Femur (tissue), 1 donor: ENCODE measurements at regions not wholly inside any gene's neighbourhood (a gene's known extent, or its start where the extent isn't known, plus 50 kb on each side); places are given as distances from the start of the nearest gene placed in this dataset.
A peak's percentile ranks its signal among the peaks of the same experiment; 100 is the strongest.
"Not testable (repeated sequence)": the region's sequence is repeated elsewhere in the genome, so short reads cannot be mapped to it uniquely, and the experiment has no call there.

Experiments
- DNase-seq: peaks from one replicate; pipeline ENCODE4 v3.0.0-alpha.2; 2017

DNA sequence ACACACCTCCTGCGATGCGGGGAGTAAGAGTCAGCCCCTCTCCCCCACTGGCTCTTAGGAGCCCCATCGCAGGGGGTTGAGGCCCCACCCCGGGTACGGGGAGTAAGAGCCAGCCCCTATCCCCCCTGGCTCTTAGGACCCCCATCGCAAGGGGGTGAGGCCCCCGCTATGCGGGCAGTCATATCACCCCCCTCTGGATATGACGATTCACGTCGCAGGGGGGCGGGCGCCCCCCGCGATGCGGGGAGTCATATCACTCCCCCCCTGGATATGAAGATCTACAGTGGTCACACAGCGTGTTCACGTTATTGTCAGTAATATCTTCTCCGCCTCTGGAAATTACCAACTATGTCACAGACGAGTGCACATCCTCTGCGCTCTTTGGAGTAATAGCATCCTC lies 61.1 kb downstream of the DEFB131A start:
- DNase-seq: not testable (repeated sequence)

DNA sequence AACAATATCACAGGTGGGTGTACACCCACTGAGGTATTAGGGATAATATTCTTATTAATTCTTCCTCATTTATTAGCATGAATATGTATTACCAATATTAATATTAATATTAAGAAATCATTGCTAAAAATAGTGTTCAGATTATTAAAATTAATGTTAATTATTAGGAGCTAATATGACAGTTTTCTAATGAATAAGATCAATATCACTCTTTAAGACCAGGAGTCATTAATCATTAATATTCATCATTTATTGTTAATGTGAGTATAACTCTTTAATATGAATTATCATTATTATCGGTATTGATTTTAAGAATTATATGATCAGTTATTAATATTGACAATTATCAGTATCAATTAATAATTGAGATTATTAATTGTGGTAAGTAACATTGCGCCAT lies 62.5 kb downstream of the DEFB131A start:
- DNase-seq: not testable (repeated sequence)

DNA sequence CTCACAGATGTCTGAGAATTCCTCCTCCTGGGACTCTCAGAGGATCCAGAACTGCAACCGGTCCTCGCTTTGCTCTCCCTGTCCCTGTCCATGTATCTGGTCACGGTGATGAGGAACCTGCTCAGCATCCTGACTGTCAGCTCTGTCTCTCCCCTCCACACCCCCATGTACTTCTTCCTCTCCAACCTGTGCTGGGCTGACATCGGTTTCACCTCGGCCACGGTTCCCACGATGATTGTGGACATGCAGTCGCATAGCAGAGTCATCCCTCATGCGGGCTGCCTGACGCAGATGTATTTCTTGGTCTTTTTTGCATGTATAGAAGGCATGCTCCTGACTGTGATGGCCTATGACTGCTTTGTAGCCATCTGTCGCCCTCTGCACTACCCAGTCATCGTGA lies 68.7 kb downstream of the DEFB131A start:
- not testable (repeated sequence) for DNase-seq

DNA sequence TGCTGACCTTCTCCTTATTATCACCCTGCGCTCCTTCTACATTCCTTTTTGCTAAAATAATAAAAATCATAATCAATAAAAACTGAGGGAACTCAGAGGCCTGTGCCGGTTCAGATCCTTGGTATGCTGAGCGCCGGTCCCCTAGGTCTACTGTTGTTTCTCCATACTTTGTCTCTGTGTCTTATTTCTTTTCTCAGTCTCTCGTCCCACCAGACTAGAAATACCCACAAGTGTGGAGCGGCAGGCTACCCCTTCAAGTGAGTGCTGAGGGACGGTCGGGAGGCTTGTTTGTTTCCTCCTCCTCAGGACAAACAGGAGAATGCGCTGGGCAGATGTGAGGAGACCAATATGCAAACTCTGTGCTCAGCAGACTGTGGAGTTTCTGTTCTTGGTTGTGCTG lies 75.4 kb downstream of the DEFB131A start:
- DNase-seq: not testable (repeated sequence)

DNA sequence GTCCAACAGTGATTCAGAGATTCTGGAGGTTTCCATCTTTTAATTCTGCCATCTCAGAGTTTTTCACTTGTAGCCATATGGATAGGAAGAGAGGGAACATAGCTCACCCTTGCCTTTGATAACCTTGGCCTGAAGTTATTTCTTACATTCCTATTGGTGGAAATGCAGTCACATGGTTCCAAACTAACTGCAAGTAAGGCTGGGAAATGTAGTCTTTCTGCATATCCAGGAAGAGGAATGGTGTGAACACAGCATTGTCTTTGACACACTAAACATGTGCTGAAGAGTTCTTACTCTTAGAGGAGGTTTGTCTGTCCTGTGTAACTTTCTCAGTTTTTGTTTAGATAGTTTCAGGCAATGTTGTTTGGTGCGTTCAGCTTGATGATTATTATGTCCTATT lies 78.7 kb downstream of the DEFB131A start:
- not testable (repeated sequence) for DNase-seq

DNA sequence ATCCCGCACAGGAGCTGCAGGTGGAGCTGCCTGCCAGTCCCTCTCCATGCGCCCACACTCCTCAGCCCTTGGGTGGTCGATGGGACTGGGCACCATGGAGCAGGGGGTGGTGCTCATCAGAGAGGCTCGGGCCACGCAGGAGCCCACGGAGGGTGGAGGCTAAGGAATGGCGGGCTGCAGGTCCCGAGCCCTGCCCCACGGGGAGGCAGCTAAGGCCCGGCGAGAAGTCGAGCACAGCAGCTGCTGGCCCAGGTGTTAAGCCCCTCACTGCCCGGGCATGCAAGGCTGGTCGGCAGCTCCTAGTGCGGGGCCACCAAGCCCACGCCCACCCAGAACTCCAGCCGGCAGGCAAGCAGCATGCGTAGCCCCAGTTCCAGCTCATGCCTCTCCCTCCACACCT lies 80.2 kb downstream of the DEFB131A start:
- DNase-seq: not testable (repeated sequence)

DNA sequence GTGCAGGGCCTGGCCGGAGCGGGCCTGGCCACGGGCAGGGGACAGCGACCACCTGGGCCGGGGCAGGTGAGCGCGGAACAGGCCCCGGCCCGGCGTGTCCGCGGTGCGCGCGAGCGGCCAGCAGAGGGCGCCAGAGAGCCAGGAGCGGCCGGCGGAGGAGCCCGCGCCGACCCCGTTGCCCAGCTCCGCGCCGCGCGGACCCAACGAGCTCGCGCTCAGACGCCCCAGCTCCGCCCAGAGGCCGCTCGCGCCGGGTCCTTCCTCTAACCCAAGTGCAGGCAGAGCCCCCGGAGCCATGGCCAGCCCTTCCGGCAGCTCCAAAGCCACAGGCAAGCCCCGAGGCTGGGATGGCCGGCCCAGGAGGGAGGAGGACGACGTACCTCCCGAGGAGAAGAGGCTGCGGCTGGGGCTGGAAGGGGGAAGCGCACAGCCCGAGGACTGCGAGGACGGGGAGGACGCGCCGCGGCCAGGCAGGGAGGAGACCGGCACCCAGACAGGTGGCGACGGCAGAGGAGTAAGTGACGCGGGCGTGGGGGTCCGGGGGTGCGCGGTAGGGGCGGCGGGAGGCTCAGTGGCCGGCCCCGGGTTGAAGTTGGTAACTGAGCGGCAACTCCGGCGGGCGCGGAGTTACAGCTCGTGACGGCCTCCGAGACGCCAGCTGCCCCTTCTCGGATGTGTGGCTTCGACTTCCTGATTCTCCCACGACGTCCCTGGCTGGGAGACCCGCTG lies 88.1 kb downstream of the DEFB131A start:
- peak; percentile 88 for DNase-seq

DNA sequence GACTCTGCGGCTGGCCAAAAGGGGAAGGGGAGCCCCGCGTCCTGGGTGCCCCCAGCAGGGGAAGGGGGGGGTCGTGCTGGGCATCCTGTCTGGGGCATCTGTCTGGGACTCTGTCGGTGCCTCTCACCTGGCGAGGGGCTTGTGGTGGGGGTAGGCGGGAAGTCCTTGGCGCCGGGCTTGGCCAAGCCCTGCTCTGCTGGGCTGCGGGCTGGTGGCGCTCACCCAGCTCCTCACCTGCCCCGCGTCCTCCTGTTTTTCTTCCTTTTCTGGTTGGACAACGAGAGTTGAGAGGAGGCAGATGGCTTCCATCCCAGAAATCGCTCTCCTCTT lies 88.6 kb downstream of the DEFB131A start:
- DNase-seq: not testable (repeated sequence)

DNA sequence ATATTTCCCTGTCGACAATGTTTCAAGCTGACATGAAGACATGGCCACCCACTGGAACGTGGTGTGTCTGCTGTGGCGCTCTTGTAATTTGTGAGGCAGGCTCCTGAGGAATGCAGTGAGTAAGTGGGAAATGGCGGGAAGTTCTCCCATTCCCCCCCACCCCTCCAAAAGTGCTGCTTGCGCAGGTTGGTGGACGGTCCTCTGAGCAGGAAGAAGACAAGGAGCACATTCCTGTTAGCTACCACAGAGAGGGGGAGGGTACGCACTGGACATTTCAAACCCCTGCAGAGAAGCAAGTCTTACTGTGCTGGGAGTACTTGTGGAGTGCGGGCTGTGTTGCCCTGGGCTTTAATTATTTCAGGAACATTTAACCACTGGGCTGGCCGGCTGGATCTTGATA lies 92.9 kb downstream of the DEFB131A start:
- DNase-seq: not testable (repeated sequence)

DNA sequence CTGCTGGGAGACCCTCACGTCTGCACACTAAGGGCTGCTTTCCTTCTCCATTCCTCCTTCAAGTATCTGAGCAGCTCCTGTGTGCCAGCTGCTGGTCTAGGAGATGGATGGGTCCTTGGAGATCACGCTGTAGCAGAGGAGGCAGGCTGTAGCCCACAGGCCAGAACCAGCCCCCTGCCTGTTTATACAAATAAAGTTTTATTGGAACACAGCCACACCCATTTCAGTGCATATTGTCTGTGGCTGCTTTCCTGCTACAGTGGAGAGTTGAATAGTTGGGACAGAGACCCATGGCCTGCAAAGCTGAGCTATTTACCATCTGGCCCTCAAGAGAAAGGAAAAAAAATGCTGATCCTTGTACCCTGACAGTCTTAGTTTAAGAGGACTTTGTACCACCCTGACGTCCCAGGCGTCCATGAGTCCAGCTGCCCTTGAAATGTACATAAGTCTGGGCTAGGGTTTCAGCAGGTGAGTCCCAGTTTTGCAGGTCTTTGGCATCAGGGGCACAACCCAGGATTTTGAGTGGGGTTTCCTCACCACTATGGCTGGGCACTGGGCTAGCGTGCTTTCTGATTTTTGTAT lies 95.8 kb downstream of the DEFB131A start:
- not testable (repeated sequence) for DNase-seq

DNA sequence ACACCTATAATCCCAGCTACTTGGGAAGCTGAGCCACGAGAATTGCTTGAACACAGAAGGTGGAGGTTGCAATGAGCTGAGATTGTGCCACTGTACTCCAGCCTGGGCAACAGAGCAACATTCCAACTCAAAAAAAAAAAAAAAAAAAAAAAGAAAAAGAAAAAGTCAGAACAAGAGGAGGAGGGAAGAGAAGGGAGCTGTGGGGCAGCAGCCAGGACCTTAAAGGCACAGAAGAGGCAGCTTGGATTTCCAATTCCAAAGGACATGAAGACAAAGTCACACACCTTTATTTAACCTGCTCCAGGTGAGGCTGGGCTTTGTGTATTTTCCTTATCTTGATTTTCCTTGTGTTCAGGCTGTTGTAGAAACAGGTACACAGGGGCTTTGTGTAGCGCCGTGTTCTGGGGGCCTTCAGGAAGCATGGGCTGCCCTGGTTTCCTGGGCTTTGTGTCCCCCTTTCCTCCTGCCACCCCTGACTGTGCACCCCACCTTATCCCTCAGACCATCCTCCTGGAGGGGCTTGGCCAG lies 97.2 kb downstream of the DEFB131A start:
- not testable (repeated sequence) for DNase-seq

DNA sequence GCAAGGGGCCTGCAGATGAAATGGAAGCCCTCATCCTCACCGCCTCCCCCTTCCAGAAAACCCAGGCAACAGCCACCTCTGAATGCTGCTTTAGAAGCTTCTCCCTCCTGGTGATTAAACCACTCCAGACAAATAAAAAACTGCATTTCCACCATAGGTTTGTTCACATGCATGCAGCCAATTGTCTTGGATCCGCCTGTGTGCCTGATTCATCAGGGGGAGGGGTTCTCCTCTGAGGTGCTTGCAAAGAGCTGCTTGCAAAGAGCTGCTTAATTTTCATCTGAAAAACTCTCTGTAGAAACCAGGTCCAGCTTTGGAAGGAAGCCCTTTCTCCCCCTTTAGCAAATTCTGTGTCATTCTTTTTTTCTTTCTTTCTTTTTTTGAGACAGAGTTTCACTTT lies 100.6 kb downstream of the DEFB131A start:
- not testable (repeated sequence) for DNase-seq

DNA sequence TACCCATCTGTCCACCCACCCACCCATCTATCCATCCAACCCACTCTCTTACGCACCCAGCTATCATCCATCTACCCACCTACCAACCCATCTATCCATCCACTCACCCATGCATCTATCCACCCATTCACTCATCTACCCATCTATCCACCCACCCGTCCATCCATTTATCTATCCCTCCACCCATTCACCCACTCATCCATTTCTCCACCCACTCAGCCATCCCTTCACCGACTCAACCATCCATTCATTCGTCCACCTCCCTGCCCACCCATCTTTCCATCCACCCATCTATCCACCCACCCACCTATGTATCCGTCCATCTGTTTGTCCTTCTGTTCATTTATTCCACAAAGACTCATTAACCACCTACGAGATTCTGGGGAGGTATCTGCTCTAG lies 103.3 kb downstream of the DEFB131A start:
- DNase-seq: not testable (repeated sequence)

DNA sequence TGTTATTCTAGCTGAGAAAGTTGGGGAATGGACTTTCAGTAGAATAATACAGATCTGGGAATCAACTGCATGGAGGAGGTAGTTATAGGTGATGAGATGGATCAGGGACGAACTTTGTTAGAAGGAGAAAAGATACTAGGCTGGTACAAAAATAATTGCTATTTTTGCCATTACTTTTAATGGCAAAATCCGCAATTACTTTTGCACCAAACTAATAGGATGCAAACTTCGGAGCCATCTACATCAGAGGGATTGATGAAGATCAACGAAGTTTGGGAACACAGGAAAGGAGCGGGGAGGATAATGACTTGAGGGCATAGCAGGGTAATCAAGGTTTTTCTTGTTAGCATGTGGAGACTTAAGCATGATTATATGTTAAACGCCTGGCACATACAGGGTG lies 111.9 kb downstream of the DEFB131A start:
- not testable (repeated sequence) for DNase-seq

DNA sequence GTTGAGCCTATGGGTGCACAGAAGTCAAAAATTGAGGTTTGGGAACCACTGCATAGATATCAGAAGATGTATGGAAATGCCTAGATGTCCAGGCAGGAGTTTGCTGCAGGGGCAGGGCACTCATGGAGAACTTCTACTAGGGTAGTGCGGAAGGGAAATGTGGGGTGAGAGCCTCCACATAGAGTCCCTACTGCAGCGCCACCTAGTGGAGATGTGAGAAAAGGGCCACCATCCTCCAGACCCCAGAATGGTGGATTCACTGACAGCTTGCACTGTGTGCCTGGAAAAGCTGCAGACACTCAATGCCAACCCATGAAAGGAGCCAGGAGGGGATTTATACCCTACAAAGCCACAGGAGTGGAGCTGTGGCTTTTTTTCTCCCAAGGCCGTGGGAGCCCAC lies 133.7 kb downstream of the DEFB131A start:
- DNase-seq: not testable (repeated sequence)

DNA sequence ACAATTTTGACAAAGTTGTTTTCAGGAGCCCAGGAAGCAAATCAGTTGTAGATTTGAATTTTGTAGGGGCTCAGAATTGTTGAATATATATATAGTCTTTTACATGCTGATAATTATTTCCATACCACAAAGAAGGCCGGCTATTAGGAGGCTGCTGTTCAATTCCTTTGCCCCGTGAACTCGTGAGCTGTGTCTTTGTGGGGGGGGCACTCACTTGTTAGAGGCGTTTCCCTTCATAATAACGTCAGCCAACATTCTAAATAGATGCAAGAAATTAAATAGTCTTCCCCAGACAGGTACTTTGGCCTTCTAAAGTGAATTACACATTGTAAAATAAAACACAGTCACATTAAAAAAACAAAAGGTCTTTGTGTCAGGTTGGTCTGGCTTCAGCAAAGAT lies 138.7 kb downstream of the DEFB131A start:
- not testable (repeated sequence) for DNase-seq

DNA sequence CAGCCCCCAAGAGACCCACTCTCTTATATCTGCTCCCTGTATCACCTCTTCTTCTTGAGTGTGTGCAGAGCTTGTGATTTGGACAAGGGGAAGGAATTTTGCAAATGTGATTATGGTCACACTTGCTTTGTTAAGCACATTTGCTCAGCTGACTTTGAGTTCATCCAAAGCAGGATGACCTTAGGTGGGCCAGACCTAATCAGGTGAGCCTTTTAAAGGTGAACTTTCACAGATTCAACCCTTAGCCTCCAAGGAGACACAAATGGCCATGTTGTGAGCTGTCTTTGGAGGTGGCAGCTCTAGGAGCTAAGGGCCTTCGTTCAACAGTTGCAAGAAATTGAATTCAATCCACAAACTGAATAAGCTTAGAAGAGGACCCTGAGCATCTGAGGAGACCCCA lies 147.8 kb downstream of the DEFB131A start:
- no peak for DNase-seq

DNA sequence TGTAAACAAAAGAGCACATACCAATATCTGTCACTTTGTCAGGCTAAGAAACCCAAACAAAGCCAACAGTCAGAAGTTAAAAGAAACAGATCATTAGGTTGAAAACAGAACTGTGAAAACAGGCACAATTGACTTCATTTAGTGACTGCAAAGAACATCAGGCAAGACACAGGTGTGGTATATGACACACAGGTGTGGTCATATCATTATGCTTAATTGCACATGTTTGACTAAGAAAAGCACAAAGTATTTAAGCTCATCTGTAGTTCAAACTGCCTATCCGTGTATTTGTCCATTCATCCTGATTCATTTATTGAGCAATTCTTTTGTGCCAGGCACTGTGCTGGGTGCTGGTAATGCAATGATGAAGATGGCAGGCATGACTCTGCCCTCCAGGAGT lies 150.7 kb downstream of the DEFB131A start:
- no peak for DNase-seq

DNA sequence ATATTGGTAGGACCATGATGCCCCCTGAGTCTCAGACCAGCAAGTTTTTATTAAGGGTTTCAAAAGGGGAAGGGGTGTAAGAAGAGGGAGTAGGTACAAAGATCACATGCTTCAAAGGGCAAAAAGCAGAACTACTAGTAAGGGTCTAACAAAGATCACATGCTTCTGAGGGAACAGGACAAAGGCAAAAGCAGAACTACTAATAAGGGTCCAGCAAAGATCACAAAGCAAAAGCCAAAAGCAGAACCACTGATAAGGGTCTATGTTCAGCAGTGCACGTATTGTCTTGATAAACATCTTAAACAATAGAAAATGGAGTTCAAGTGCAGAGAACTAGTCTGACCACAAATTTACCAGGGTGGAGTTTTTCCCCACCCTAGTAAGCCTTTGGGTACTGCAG lies 151.3 kb downstream of the DEFB131A start:
- not testable (repeated sequence) for DNase-seq

DNA sequence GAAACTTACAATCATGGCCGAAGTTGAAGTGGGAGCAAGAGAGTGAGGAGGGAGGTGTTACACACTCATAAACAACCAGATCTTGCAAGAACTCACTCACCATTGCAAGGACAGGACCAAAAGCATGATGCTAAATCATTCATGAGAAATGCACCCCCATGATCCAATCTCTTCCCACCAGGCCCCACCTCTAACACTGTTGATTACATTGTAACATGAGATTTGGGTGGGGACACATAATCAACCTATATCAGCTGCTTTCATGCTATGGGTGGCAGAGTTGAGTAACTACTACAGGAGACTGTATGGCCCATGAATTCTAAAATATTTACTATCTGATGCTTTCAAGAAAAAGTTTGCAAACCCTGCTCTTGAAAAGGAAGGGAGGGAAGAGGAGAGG lies 155.1 kb downstream of the DEFB131A start:
- DNase-seq: no peak

DNA sequence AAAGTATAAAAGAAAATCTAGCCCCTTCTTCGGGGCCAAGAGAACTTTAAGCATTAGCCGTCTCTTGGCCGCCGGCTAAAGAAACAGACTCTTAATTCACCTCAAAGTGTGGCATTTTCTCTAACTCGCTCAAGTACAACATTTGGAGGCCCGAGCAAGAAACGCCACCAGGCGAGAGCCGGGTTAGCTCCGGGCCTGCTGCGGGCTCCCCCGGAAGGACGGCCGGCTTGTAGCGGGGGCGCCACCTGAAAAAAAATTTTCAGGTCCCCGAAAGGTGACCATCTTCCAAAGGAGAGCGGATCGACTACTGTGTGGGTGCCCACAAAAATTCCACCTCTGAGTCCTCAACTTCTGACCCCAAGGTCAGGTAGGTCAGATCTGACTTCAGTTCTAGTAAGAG lies 156.0 kb downstream of the DEFB131A start:
- DNase-seq: no peak

DNA sequence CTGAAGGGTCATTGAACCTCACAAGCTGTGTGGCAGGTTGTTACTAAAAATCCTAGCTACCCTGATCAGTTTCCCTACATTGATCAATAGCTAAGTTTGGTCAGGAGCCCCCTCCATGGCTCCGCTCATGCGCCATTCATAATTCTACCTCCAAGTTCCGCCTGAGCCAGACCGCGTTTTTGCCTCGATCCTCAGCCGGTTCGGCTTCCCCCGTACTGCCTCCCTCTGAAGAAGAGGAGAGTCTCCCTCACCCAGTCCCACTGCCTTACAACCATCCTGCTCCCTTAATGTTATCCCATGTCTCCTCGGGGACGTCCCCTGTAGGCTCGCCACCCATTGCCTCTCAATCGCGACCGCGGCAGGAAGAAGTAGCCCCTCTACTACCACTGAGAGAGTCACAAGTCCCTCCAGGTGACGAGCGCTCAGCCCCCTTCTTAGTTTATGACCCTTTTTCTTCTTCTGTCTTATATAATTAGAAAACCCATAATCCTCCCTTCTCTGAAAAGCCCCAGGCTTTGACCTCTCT lies 158.2 kb downstream of the DEFB131A start:
- DNase-seq: no peak

DNA sequence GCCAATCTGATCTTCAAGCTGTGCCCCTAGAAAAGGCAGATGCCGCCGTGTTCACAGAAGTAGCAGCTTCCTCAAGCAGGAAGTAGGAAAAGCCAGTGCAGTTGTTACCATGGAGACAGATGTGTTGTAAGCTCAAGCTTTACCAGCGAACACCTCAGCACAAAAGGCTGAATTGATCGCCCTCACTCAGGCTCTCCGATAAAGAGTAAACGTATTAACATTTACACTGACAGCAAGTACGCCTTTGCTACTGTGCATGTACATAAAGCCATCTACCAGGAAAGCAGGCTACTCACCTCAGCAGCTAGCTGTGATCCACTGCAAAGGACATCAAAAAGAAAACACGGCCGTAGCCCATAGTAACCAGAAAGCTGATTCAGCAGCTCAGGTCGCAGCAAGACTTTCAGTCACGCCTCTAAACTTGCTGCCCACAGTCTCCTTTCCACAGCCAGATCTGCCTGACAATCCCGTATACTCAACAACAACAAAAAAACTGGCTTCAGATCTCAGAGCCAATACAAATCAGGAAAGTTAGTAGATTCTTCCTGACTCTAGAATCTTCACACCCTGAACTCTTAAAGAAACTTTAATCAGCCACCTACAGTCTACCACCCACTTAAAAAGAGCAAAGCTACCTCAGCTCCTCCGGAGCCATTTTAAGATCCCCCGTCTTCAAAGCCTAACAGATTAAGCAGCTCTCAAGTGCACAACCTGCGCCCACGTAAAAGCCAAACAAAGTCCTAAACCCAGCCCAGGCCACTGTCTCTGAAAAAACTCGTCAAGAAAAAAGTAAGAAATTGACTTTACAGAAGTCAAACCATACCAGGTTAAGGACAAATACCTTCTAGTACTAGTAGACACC lies 160.0 kb downstream of the DEFB131A start:
- peak; percentile 49 for DNase-seq

DNA sequence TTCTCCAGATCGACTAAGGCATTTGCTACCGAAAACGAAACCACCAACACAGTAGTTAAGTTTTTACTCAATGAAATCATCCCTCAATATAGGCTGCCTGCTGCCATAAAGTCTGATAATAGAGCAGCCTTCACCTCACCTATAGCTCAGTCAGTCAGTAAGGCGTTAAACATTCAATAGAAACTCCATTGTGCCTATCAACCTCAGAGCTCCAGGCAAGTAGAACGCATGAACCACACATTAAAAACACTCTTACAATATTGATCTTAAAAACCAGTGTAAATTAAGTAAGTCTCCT lies 160.6 kb downstream of the DEFB131A start:
- DNase-seq: not testable (repeated sequence)
